Mesenchymal stem cell (in vitro differentiated cells and primary cell): ENCODE measurements at regions not wholly inside any gene's neighbourhood (a gene's known extent, or its start where the extent isn't known, plus 50 kb on each side); places are given as distances from the start of the nearest gene placed in this dataset.

Experiments used
- DNase-seq: peaks from one replicate; pipeline ENCODE4 v3.0.0-alpha.2; 2013
- H2AFZ ChIP-seq: one replicate; pipeline ENCODE4 v1.6.1; 2013; ENCODE audit warnings: low read depth, mild to moderate bottlenecking, control low read depth, inconsistent platforms, low read length, moderate library complexity
- H2AK5ac ChIP-seq: 2 replicates; pipeline ENCODE4 v1.6.1; 2013; ENCODE audit warnings: low read length, moderate library complexity, mild to moderate bottlenecking, inconsistent platforms; ENCODE audit not compliant: severe bottlenecking
- H2BK120ac ChIP-seq: one replicate; pipeline ENCODE4 v1.6.1; 2013; ENCODE audit warnings: low read depth, mild to moderate bottlenecking, inconsistent platforms, low read length, moderate library complexity
- H2BK12ac ChIP-seq, 2 experiments: one replicate each; pipeline ENCODE4 v1.6.1; 2013; ENCODE audit warnings: inconsistent platforms in 2 of 2, low read length in 2 of 2, mild to moderate bottlenecking in 2 of 2, moderate library complexity in 2 of 2, control low read depth in 1 of 2
- H2BK15ac ChIP-seq: one replicate; pipeline ENCODE4 v1.6.1; 2013; ENCODE audit warnings: mild to moderate bottlenecking, low read depth, inconsistent platforms; ENCODE audit not compliant: poor library complexity, severe bottlenecking
- H2BK5ac ChIP-seq: 2 replicates; pipeline ENCODE4 v1.6.1; 2013; ENCODE audit warnings: low read depth, mild to moderate bottlenecking, low read length, control low read depth, inconsistent platforms; ENCODE audit not compliant: poor library complexity, severe bottlenecking
- H3K14ac ChIP-seq, 2 experiments: one replicate each; pipeline ENCODE4 v1.6.1; 2013; ENCODE audit warnings: inconsistent platforms in 2 of 2, low read length in 2 of 2, control low read depth in 1 of 2, mild to moderate bottlenecking in 1 of 2, moderate library complexity in 1 of 2
- H3K18ac ChIP-seq, 2 experiments: one replicate each; pipeline ENCODE4 v1.6.1; 2013; ENCODE audit warnings: inconsistent platforms in 2 of 2, low read length in 2 of 2, control low read depth in 1 of 2, low read depth in 1 of 2, mild to moderate bottlenecking in 1 of 2
- H3K23ac ChIP-seq, 2 experiments: one replicate each; pipeline ENCODE4 v1.6.1; 2013; ENCODE audit warnings: inconsistent platforms in 2 of 2, low read length in 2 of 2, mild to moderate bottlenecking in 2 of 2, moderate library complexity in 2 of 2, control low read depth in 1 of 2
- H3K27ac ChIP-seq: 2 replicates; pipeline ENCODE4 v1.5.1; 2013; ENCODE audit warnings: mild to moderate bottlenecking, moderate library complexity, low read length, control low read depth, inconsistent platforms; ENCODE audit not compliant: poor library complexity, severe bottlenecking
- H3K27me3 ChIP-seq, 2 experiments: 2 replicates each; pipeline versions ENCODE4 v1.6.1 to v1.7.0; 2013; ENCODE audit warnings: low read length in 2 of 2, mild to moderate bottlenecking in 2 of 2, moderate library complexity in 2 of 2, control low read depth in 1 of 2, inconsistent platforms in 1 of 2; ENCODE audit not compliant: control insufficient read depth in 1 of 2, insufficient read depth in 1 of 2
- H3K36me3 ChIP-seq, 2 experiments: 2 replicates each; pipeline versions ENCODE4 v1.6.1 to v1.7.0; 2013; ENCODE audit warnings: low read length in 2 of 2, control low read depth in 1 of 2, inconsistent platforms in 1 of 2, low read depth in 1 of 2, mild to moderate bottlenecking in 1 of 2; ENCODE audit not compliant: insufficient read depth in 2 of 2, control insufficient read depth in 1 of 2
- H3K4ac ChIP-seq, 2 experiments: one replicate each; pipeline ENCODE4 v1.6.1; 2013; ENCODE audit warnings: inconsistent platforms in 2 of 2, low read length in 2 of 2, mild to moderate bottlenecking in 2 of 2, moderate library complexity in 2 of 2, control low read depth in 1 of 2, low read depth in 1 of 2
- H3K4me1 ChIP-seq: 2 replicates; pipeline ENCODE4 v1.6.1; 2013; ENCODE audit warnings: low read depth, low read length, control low read depth; ENCODE audit not compliant: control insufficient read depth, insufficient read depth
- H3K4me2 ChIP-seq: 2 replicates; pipeline ENCODE4 v1.6.1; 2013; ENCODE audit warnings: low read length, mild to moderate bottlenecking, inconsistent platforms; ENCODE audit not compliant: poor library complexity, severe bottlenecking
- H3K4me3 ChIP-seq, 2 experiments: 2 replicates each; pipeline versions ENCODE4 v1.5.1 to v1.7.0; 2013; ENCODE audit warnings: low read length in 2 of 2, mild to moderate bottlenecking in 2 of 2, control low read depth in 1 of 2, low read depth in 1 of 2; ENCODE audit not compliant: insufficient read depth in 1 of 2
- H3K79me1 ChIP-seq: replicated peaks from 2 replicates; pipeline ENCODE4 v1.6.1; 2013; ENCODE audit warnings: mild to moderate bottlenecking, control low read depth, low read length, inconsistent platforms; ENCODE audit not compliant: poor library complexity, severe bottlenecking
- H3K9ac ChIP-seq: 2 replicates; pipeline ENCODE4 v1.7.0; 2013; ENCODE audit warnings: mild to moderate bottlenecking, low read length, moderate library complexity
- H3K9me3 ChIP-seq: 2 replicates; pipeline ENCODE4 v1.7.0; 2013; ENCODE audit warnings: mild to moderate bottlenecking, low read length; ENCODE audit not compliant: control insufficient read depth
- H4K8ac ChIP-seq: one replicate; pipeline ENCODE4 v1.6.1; 2013; ENCODE audit warnings: inconsistent platforms, mild to moderate bottlenecking, low read length, moderate library complexity
- H4K91ac ChIP-seq: one replicate; pipeline ENCODE4 v1.6.1; 2013; ENCODE audit warnings: mild to moderate bottlenecking, low read length, inconsistent platforms
- WGBS: methylation state at CpG from one replicate; pipeline ENCODE4 v1.1.7; 2013; ENCODE audit warnings: mixed read lengths; 5-methylcytosine and 5-hydroxymethylcytosine counted together

DNA sequence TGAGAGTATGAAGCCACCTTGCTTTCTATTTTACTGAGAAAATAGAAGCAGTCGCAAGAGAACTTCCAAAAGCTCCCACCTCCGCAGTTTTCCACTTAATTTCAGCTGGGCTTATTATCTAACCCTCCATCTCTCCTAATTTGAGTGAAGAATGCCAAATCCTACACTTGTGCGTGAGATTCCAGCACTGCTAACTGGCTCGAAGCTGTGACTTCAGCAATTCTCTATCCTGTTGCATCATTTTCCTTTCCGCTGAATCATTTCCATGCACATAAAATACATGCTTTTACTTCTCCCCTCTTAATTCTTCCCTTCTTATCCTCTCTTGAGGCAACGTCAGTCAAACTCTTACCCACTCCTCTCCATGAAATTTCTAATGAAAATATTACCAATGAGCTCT, 189.5 kb downstream of the GASK1B start:
- no peak overlapping the region for H3K4ac ChIP-seq
- no peak overlapping the region for H2BK120ac ChIP-seq
- H2BK5ac ChIP-seq, result no peak overlapping the region
- no peak overlapping the region for H2AK5ac ChIP-seq
- no peak overlapping the region for H3K9ac ChIP-seq
- H2AFZ ChIP-seq, result no peak overlapping the region
- no peak overlapping the region for H3K4me2 ChIP-seq
- no peak overlapping the region for H3K14ac ChIP-seq
- H3K79me1 ChIP-seq, result no peaks in the 10 kb centered on the region
- no peaks in the 10 kb centered on the region for H3K4me1 ChIP-seq
- H3K9me3 ChIP-seq, result no peaks in the 10 kb centered on the region
- H2BK12ac ChIP-seq, result no peak overlapping the region
- no peak overlapping the region for H3K4me3 ChIP-seq
- H3K36me3 ChIP-seq, result no peaks in the 10 kb centered on the region
- 84% methylated on average over 6 of the region's 6 CpGs for WGBS
- H3K23ac ChIP-seq, result no peak overlapping the region
- DNase-seq, result no peak
- no peak overlapping the region for H3K27ac ChIP-seq
- no peak overlapping the region for H4K8ac ChIP-seq
- no peaks in the 10 kb centered on the region for H3K27me3 ChIP-seq
- no peak overlapping the region for H3K18ac ChIP-seq
- H4K91ac ChIP-seq, result no peak overlapping the region
- H2BK15ac ChIP-seq, result no peak overlapping the region

DNA sequence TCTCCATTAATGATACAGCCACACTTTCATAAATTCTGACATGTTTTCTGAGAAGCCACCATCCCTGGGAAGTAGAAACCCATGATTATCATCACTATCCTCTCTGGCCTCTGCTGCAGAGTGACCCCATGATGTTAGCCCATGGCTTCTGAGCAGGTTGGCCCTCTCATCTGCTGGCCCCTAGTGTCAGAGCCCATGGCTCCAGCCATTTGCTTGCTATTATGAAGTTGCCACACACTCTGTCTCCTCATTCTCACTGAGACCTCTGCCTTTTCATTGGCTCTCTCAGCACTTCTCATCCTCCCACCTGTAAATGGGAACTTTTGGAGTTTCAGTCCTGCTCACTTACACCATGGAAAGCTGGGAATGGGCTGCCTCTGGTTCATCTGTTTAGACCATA, 192.7 kb downstream of the GASK1B start:
- H2BK5ac ChIP-seq, result no peak overlapping the region
- H2AK5ac ChIP-seq, result no peak overlapping the region
- H3K9me3 ChIP-seq, result no peaks in the 10 kb centered on the region
- no peak for DNase-seq
- H3K14ac ChIP-seq, result no peak overlapping the region
- H3K4ac ChIP-seq, result no peak overlapping the region
- no peaks in the 10 kb centered on the region for H3K79me1 ChIP-seq
- no peak overlapping the region for H3K9ac ChIP-seq
- H3K4me1 ChIP-seq, result no peaks in the 10 kb centered on the region
- H4K8ac ChIP-seq, result no peak overlapping the region
- H2AFZ ChIP-seq, result no peak overlapping the region
- no peak overlapping the region for H3K18ac ChIP-seq
- H2BK15ac ChIP-seq, result no peak overlapping the region
- H3K23ac ChIP-seq, result no peak overlapping the region
- no peak overlapping the region for H4K91ac ChIP-seq
- no peak overlapping the region for H3K27ac ChIP-seq
- H3K36me3 ChIP-seq, result no peaks in the 10 kb centered on the region
- no peak overlapping the region for H2BK120ac ChIP-seq
- no peaks in the 10 kb centered on the region for H3K27me3 ChIP-seq
- no peak overlapping the region for H3K4me3 ChIP-seq
- H2BK12ac ChIP-seq, result no peak overlapping the region
- no peak overlapping the region for H3K4me2 ChIP-seq

DNA sequence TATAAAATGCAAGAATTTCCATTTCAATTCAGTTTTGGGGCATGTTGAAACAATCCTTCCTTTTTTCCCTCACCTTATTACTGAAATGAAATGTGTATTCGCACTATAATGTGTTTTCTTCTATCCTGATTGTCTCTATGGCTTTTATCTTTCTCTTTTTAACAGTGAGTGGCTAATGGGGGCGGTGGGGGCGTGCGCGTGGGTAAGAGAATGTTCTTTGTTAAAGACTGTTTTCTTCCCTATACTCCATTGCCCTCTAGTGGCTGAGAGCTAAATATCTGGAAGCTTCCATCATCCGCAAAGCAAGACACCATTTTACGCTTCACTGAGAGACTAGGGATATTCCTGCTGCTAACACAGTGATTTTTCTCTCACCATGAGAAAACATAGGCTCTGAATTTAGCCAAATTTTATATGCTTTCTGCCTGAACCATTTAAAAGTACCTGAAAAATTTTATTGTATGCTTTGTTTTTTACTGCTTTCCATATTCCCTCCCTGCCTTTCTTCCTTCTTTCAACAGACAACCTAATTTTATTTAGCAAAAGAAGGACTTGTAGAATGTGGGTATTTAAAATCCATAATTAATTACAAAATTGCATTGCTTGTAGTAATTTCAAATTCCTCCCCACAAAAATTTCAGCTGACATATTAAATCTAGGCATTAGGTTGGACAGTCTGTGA, 194.0 kb downstream of the GASK1B start:
- H3K36me3 ChIP-seq, result no peaks in the 10 kb centered on the region
- H3K18ac ChIP-seq, result no peak overlapping the region
- no peaks in the 10 kb centered on the region for H3K27me3 ChIP-seq
- H3K4me2 ChIP-seq, result no peak overlapping the region
- 13% methylated on average over 3 of the region's 7 CpGs for WGBS
- H3K14ac ChIP-seq, result no peak overlapping the region
- H2AK5ac ChIP-seq, result no peak overlapping the region
- H4K8ac ChIP-seq, result no peak overlapping the region
- H3K79me1 ChIP-seq, result no peaks in the 10 kb centered on the region
- no peak overlapping the region for H3K27ac ChIP-seq
- H3K9ac ChIP-seq, result peak overlapping the region; percentile 79
- no peak overlapping the region for H2BK5ac ChIP-seq
- H3K9me3 ChIP-seq, result no peaks in the 10 kb centered on the region
- H3K4me3 ChIP-seq, result peak overlapping the region in 1 of 2 experiments; percentile 62
- no peak overlapping the region for H3K23ac ChIP-seq
- no peak overlapping the region for H2BK120ac ChIP-seq
- no peak overlapping the region for H3K4ac ChIP-seq
- no peak overlapping the region for H2BK12ac ChIP-seq
- DNase-seq, result peak; percentile 74
- H3K4me1 ChIP-seq, result no peaks in the 10 kb centered on the region
- no peak overlapping the region for H2BK15ac ChIP-seq
- H2AFZ ChIP-seq, result no peak overlapping the region
- H4K91ac ChIP-seq, result no peak overlapping the region

GRCh38 chr4:157977086-157977485, 195.7 kb downstream of the GASK1B start:
- Histone ChIP-seq H3K36me3 (no peaks in the 10 kb centered on the region), H3K4me3 (no peak overlapping the region), H3K4me1 (no peaks in the 10 kb centered on the region), H3K23ac (no peak overlapping the region), H2AFZ (no peak overlapping the region), H3K18ac (no peak overlapping the region), H3K27me3 (no peaks in the 10 kb centered on the region), H4K91ac (no peak overlapping the region), H2BK5ac (no peak overlapping the region), H3K27ac (no peak overlapping the region), H2AK5ac (no peak overlapping the region), H3K4me2 (no peak overlapping the region), H3K14ac (no peak overlapping the region), H3K9me3 (no peaks in the 10 kb centered on the region), H3K9ac (peak overlapping the region; percentile 79), H2BK12ac (no peak overlapping the region), H2BK15ac (no peak overlapping the region), H3K79me1 (no peaks in the 10 kb centered on the region), H3K4ac (no peak overlapping the region), H4K8ac (no peak overlapping the region), H2BK120ac (no peak overlapping the region)
- 98% methylated on average over 4 of the region's 4 CpGs for WGBS
- no peak for DNase-seq
